ENCODE measurements at regions not wholly inside any gene's neighbourhood (a gene's known extent, or its start where the extent isn't known, plus 50 kb on each side); places are given as distances from the start of the nearest gene placed in this dataset.

- no peak overlapping the region for H3K4me3 ChIP-seq (ENCODE audit: low read depth, low read length)
- no peak for DNase-seq (ENCODE audit: low read depth)
- TF ChIP-seq CTCF (conservative IDR thresholded peaks at IDR 0.05; ENCODE audit: low read depth, low read length): no peak
Observed at GRCh38 chr1:168371477-168371876, 90.8 kb downstream of the TBX19 start.

DNA sequence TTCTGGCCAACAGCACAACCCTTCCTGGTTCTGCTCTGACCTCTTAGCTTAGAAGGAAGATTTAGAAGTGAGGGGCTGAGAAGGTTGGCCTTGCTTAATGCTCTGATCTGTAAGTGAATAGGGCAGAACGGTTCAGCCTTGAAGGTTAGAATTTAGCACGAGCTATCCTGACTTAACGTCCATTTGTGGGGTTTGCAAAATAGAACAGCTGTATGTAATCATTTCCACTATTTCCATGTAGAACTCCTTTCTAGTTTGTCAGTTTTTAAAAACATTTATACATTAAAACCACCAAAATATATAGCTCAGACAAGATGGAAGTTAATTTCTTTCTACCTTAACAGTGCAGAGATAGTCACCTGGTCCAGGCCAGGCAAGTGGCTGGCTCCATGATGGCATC, 89.9 kb downstream of the TBX19 start:
- no peak overlapping the region for H3K4me3 ChIP-seq (ENCODE audit: low read depth, low read length)
- no peak for DNase-seq (ENCODE audit: low read depth)
- no peak for TF ChIP-seq CTCF (conservative IDR thresholded peaks at IDR 0.05; ENCODE audit: low read depth, low read length)

- H3K4me3 ChIP-seq (ENCODE audit: low read depth, low read length): no peak overlapping the region
- DNase-seq (ENCODE audit: low read depth): no peak
- no peak for TF ChIP-seq CTCF (conservative IDR thresholded peaks at IDR 0.05; ENCODE audit: low read depth, low read length)
Observed at GRCh38 chr1:168369655-168370054, 89.0 kb downstream of the TBX19 start.

DNA sequence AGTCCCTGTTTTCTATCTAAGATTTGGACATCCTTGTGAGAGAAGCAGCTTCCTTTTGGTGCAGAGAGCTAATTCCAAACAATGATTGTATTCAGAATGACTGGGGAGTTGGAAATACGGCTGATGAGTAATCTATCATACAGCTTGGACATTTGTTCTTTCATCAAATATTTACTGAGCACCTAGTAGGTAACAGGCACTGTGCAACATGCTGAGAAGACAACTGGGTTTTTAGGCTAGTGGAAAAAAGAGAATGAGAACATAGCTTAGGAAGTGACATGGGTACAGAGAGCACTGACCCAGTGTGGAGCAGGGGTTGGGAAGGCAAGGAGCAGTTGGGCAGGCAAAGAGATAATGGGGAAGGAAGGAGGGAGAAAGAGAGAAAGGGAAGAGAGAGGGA, 87.5 kb downstream of the TBX19 start:
- TF ChIP-seq CTCF (conservative IDR thresholded peaks at IDR 0.05; ENCODE audit: low read depth, low read length): no peak
- DNase-seq (ENCODE audit: low read depth): no peak
- H3K4me3 ChIP-seq (ENCODE audit: low read depth, low read length): no peak overlapping the region

DNA sequence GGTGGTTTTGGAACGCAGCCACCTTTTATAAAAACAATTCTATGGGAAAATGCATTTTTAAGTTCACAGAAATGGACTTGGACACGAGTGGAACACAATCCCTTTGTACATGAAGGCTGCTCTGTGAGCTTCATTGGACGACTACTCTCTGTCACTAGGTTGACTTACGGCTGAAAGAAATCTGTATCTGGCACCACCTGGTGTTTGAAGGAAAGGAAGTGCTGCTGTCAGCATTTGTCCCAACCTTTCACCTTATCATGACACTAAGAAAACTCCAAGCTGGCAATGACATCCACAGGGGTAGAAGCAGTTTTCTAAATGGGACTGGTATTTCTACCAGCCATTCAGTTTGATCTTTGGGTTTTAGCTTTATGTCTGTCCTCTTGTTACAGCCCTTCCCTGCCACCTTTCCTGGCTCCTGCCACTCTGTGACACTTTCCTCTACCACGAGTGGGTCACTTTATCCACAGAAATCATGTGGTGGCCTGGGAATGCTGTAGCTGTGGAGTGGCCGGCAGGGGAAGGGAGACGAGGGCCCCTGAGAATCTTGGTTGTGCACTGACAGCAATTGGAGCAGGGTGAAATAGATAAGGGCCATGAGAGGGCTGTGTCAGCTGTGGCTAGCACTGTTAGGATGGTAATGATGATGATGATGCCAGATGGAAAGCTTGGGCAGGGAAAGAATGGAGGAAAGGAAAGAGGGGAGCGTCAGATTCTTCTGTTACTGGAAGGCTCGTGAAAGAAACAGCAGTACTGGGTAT, 85.2 kb downstream of the TBX19 start:
- peak; percentile 29 for DNase-seq (ENCODE audit: low read depth)
- no peak overlapping the region for H3K4me3 ChIP-seq (ENCODE audit: low read depth, low read length)
- peak; percentile 21 for TF ChIP-seq CTCF (conservative IDR thresholded peaks at IDR 0.05; ENCODE audit: low read depth, low read length)

Measured in choroid plexus epithelial cell (primary cell).